ENCODE measurements at regions not wholly inside any gene's neighbourhood (a gene's known extent, or its start where the extent isn't known, plus 50 kb on each side); places are given as distances from the start of the nearest gene placed in this dataset.

GRCh38 chr12:43216490-43216889, 335.5 kb downstream of the ADAMTS20 start:
- no peak for TF ChIP-seq CTCF (IDR thresholded peaks at IDR 0.05; ENCODE audit: insufficient read depth, low read length)
- DNase-seq (ENCODE audit: low read depth) = no peak
- no peak overlapping the region for H3K4me3 ChIP-seq (ENCODE audit: low read depth, low read length)

DNA sequence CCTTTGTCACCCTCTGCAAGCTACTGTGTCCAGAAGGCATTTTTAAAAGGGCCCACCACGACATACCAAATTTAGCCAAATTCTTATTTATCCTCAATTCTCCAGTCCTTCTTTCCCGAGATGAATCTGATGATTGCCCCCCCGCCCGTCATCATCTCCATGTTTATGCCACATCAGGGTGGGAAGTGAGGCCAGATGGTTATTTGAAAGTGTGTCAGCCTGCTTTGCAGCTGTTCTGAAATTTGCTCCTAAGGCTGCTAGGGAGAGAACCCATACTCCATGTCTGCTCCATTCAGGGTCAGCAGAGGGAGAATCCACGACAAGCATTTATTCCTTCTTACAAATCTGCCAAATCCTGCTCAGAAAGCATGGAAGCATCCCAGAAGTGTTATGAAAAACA, 337.8 kb downstream of the ADAMTS20 start:
- no peak for DNase-seq (ENCODE audit: low read depth)
- no peak overlapping the region for H3K4me3 ChIP-seq (ENCODE audit: low read depth, low read length)
- TF ChIP-seq CTCF (IDR thresholded peaks at IDR 0.05; ENCODE audit: insufficient read depth, low read length) = no peak

DNA sequence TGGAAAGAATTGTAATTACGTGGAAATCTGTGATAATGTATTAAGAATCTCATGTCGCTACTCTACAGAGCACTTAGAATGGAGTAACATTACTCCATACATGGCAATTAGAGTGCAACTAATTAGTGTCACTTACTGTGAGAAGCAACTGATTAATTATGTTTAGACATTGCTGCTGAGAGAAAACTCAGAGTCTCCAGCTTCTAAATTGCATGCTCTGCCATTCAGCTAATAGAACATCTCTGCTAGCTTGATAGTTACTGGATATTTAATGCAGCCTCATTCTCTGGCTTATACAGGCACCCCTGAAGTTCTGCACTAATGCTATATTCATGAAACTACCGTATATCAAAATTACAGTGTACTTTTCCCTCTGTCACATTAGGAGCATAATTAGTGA, 338.4 kb downstream of the ADAMTS20 start:
- H3K4me3 ChIP-seq (ENCODE audit: low read depth, low read length) = no peak overlapping the region
- no peak for TF ChIP-seq CTCF (IDR thresholded peaks at IDR 0.05; ENCODE audit: insufficient read depth, low read length)
- DNase-seq (ENCODE audit: low read depth) = no peak

DNA sequence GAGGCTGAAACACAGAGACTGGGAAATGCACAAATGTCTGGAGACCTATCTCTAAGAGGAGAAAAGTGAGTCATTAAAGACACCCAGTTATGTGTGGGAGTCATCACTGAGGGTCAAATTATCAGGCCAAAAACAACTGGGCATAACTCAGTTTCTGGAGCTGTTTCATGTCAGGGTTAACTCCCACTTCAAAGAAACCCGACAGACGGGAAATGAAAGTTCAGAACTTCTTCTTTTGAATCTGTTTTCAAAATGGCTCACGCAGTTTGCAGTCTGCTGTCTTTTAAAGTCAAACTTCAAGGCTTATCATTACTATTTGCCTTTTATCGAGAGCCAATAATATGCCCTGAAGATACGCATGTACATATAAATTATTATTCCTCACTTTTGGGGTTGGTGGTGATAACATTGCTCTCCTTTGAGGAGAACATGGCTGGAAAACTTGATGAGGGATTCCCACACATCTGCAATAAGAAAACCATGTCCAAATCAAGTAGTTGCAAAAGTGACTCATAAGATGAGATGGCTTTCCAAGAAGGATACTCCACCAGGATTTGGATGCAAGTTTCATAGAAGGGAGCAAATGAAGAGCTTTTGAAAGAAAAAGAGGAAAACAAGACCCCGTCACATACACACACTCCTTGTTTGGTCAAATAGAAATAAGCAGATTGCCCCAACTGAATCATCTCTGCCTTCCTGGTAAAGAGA, 341.4 kb downstream of the ADAMTS20 start:
- peak overlapping the region; percentile 15 for H3K4me3 ChIP-seq (ENCODE audit: low read depth, low read length)
- TF ChIP-seq CTCF (IDR thresholded peaks at IDR 0.05; ENCODE audit: insufficient read depth, low read length) = no peak
- peak; percentile 87 for DNase-seq (ENCODE audit: low read depth)

DNA sequence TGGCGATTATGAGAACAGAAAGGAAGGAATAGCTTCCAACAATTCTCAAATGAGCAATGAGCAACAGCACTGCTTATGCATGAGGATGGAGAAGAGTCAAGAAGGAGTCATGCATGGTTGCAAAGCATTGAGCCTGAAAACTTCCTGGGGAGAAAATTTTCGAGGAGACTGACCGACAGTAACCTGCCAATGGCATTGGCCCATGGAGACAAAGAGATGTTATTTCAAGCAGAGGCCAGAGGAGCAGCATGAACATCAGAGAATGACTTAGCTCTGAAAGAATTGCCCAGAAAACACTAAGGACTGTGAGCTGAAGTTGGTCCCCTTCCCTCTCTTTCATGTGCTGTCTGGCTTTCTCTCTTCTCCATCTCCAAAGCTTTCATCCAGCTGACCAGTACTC, 343.4 kb downstream of the ADAMTS20 start:
- peak; percentile 73 for DNase-seq (ENCODE audit: low read depth)
- TF ChIP-seq CTCF (IDR thresholded peaks at IDR 0.05; ENCODE audit: insufficient read depth, low read length) = no peak
- no peak overlapping the region for H3K4me3 ChIP-seq (ENCODE audit: low read depth, low read length)

DNA sequence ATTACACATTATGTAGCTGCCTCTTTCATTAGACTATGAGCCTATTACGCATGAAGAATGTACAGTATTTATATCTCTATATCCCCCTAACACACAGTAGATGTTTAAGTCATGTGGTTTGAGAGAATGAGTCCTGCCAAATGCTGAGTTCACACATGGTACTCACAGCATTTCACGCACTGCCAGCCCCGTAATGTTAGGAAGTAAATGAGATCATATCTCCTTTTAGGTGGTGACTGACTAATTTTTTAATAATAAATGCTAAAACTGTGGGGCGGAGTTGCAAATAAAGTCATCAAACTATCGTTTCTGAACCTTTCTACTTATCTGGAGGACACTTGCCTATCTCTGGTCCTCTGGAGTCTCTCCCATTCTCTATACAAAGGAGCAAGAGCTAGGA, 343.8 kb downstream of the ADAMTS20 start:
- H3K4me3 ChIP-seq (ENCODE audit: low read depth, low read length) = no peak overlapping the region
- no peak for TF ChIP-seq CTCF (IDR thresholded peaks at IDR 0.05; ENCODE audit: insufficient read depth, low read length)
- peak; percentile 45 for DNase-seq (ENCODE audit: low read depth)

DNA sequence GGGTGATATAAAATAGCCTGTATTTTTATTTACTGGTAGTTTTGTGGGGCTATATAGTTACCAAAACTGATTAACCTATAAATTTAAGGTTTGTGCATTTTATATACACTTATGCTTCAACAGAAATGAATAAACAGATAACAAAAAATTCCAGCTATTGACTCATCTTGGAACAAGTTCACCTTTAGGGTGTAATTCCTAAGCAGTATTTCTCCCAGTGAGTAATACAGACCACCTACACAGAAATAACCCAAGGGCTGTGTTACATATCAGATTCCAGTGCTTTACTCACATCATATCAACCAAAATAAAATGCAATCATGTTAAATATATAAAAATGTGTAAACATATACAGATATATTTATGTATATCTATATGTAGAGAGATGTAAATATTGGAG, 345.6 kb downstream of the ADAMTS20 start:
- H3K4me3 ChIP-seq (ENCODE audit: low read depth, low read length) = no peak overlapping the region
- DNase-seq (ENCODE audit: low read depth) = peak; percentile 60
- no peak for TF ChIP-seq CTCF (IDR thresholded peaks at IDR 0.05; ENCODE audit: insufficient read depth, low read length)
